WI38 (cell line): ENCODE measurements at regions not wholly inside any gene's neighbourhood (a gene's known extent, or its start where the extent isn't known, plus 50 kb on each side); places are given as distances from the start of the nearest gene placed in this dataset.

Experiments
- H3K4me3 ChIP-seq: 2 replicates; pipeline ENCODE4 v1.5.1; 2011; ENCODE audit warnings: low read depth, mild to moderate bottlenecking, control low read depth, low read length
- CTCF ChIP-seq: IDR thresholded peaks from 2 replicates; pipeline ENCODE4 v1.5.1; 2012; ENCODE audit warnings: low read depth, mild to moderate bottlenecking, control low read depth, low read length

GRCh38 chr3:72137865-72138861, 353.2 kb upstream of the PROK2 start:
- no peak for TF ChIP-seq CTCF
- H3K4me3 ChIP-seq: no peak overlapping the region

GRCh38 chr3:72135636-72136035, 350.7 kb upstream of the PROK2 start:
- no peak overlapping the region for H3K4me3 ChIP-seq
- TF ChIP-seq CTCF: no peak

- TF ChIP-seq CTCF: no peak
- H3K4me3 ChIP-seq: no peak overlapping the region
These were observed 350.1 kb upstream of the PROK2 start for GRCh38 chr3:72134989-72135451.

DNA sequence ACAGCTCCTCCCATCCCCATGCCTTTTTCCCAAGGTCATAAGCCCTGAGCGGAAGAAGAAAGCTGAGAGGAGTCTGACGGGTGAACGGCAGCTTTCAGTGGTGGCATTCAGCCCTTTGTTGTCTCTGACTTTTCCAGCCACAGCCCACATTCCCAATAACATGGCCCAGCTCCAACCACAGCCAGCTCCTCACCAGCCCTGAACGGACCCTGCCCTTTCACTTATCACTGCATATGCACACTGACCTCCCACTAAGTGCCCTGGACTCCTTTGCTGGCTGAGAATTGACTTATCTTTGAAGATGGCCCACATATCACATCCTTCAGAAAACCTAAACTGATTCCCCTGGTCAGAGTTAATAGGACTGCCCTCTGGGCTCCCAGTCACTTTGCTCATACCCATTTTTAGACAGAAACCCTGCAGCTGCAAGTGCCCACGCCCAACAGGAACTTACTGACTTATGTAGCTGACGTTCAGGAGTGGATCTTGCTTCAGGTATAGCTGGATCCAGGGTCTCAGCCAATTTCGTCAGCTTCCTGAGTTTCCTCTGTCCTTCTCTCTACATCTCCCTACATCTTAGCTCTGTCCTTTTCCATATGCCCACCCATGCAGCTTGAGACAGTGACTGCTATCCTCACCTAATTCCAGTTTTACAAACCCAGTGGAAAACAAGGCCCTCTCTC, 348.5 kb upstream of the PROK2 start:
- TF ChIP-seq CTCF: no peak
- H3K4me3 ChIP-seq: no peak overlapping the region

GRCh38 chr3:72131899-72132298, 347.0 kb upstream of the PROK2 start:
- no peak for TF ChIP-seq CTCF
- H3K4me3 ChIP-seq: no peak overlapping the region

- TF ChIP-seq CTCF: no peak
- H3K4me3 ChIP-seq: no peak overlapping the region
These were observed 345.6 kb upstream of the PROK2 start for GRCh38 chr3:72130565-72130964.
